Urinary bladder (tissue), 3 donors: ENCODE measurements at regions not wholly inside any gene's neighbourhood (a gene's known extent, or its start where the extent isn't known, plus 50 kb on each side); places are given as distances from the start of the nearest gene placed in this dataset.
"Not testable (repeated sequence)": the region's sequence is repeated elsewhere in the genome, so short reads cannot be mapped to it uniquely, and the experiment has no call there.

Experiments used
- DNase-seq: peaks from one replicate; pipeline ENCODE4 v3.0.0-alpha.2; 2015; ENCODE audit errors: extremely low spot score
- H3K27ac ChIP-seq: one replicate; pipeline ENCODE4 v1.5.1; 2013; ENCODE audit warnings: low read depth, mild to moderate bottlenecking, moderate library complexity
- H3K36me3 ChIP-seq: one replicate; pipeline ENCODE4 v1.6.1; 2013; ENCODE audit warnings: mild to moderate bottlenecking, moderate library complexity; ENCODE audit not compliant: insufficient read depth
- H3K4me1 ChIP-seq: one replicate; pipeline ENCODE4 v1.6.1; 2013; ENCODE audit warnings: mild to moderate bottlenecking, moderate library complexity; ENCODE audit not compliant: insufficient read depth
- H3K4me3 ChIP-seq: one replicate; pipeline ENCODE4 v1.5.1; 2013; ENCODE audit warnings: low read depth, low read length
- WGBS: extraction: QIAGEN DNeasy Blood & Tissue Kit; methylation state at CpG from one replicate; pipeline ENCODE4 v1.1.7; 2013; 5-methylcytosine and 5-hydroxymethylcytosine counted together
- donor health status: healthy with polysubstance abuse.
- donor health status: healthy.

DNA sequence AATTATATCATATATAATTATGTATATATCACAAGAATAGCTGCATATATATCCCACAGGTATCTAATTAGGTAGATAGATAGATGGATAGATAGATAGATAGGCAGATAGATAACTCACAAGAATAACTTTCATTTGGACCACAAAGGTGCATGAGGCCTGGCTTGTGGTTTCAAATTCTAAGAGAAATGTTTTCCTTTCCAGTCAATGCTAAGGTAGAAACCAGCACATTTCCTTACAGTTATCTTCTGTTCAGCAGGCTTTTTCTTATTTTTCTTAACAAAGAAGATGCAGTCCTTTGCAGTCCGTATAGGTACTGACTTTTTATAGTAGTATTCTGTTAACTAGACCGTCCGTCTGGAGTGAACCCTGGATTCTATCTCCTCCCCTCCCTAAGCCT lies 152.9 kb upstream of the ANKFN1 start:
- H3K4me3 ChIP-seq = no peak overlapping the region
- 78% methylated on average over 3 of the region's 3 CpGs for WGBS
- H3K36me3 ChIP-seq = no peaks in the 10 kb centered on the region
- no peaks in the 10 kb centered on the region for H3K4me1 ChIP-seq
- no peak overlapping the region for H3K27ac ChIP-seq
- no peak for DNase-seq

DNA sequence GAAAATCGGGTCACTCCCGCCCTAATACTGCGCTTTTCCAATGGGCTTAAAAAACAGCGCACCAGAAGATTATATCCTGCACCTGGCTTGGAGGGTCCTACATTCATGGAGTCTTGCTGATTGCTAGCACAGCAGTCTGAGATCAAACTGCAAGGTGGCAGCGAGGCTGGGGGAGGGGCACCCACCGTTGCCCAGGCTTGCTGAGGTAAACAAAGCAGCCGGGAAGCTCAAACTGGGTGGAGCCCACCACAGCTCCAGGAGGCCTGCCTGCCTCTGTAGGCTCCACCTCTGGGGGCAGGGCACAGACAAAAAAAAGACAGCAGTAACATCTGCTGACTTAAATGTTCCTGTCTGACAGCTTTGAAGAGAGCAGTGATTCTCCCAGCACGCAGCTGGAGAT lies 150.6 kb upstream of the ANKFN1 start:
- not testable (repeated sequence) for H3K36me3 ChIP-seq, DNase-seq, H3K4me1 ChIP-seq, H3K4me3 ChIP-seq, H3K27ac ChIP-seq
- WGBS = 84% methylated on average over 8 of the region's 8 CpGs

DNA sequence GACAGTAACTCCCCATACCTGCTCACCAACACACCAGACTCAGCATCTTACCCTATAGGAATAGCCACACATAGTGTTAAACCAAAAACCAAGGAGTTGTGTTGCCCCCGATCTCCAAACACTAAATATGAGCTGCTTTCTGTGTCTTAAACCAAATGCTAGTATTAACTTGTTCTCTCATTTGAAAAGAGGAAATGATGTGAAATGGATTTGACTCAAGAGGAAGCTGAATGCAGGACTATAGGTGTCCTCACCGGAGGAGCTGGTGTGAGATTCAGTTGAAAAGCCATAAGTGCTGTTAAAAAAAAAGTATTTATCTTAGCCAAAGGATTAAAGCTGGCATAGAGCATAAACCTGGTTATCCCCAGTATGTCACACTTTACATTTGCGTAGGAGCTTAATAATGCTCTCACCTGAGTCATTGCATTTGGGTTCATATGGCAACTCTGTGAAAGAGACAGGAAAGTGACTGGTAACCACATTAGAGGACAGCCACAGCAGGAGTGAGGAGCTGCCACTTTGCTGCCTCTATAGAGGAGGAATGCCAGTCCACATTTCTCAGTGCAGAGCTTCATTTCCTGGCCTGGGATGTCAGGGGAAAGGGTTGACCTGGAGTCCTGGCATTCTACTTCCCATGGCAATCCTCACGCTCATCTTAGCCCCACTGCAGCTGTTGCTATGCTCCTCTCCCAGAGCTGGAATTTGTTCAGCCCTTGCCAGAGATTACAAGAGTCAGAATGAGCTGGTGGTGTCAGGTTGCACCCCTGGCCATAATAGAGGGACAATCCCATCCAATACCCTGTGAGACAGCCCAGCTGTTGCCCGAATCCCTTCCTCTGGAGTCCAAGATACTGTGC lies 143.3 kb upstream of the ANKFN1 start:
- Histone ChIP-seq H3K27ac (no peak overlapping the region), H3K4me3 (no peak overlapping the region), H3K36me3 (no peaks in the 10 kb centered on the region), H3K4me1 (no peaks in the 10 kb centered on the region)
- WGBS = 48% methylated on average over 5 of the region's 5 CpGs
- peak; percentile 8 for DNase-seq

DNA sequence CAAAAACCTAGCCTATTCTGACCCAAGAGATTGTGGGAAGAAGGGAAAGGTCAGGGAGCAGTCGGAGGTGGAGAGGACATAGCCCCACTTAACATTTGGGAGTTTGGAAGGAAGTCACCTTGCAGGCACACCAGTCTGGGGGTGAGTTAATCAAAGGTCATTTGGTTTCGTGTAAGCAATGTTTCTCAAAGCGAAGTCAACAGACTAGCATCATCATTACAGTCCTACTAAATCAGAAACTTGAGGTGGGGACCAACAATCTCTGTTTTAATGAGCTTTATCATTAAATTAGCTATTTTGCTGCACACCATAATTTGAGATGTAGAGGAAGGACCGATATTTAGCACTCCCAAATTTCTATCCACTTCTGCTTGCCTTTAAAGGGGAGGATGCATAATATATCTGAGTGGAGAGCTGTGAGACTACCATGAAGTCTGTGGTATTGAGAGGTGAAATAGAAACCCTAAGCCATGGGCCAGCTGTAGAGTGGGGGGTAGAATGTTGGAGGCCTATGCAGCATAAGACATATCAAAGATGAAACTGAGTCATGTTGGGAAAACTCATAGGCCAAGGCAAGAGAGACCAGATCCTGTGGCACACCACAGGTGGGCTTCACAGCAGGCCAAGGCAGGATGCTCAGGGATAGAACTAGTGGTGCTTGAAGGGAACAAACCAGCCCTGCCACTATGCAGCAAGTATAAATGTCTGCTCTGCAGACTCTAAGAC lies 141.7 kb upstream of the ANKFN1 start:
- no peak overlapping the region for H3K27ac ChIP-seq
- WGBS = 86% methylated on average over 4 of the region's 4 CpGs
- no peak overlapping the region for H3K4me3 ChIP-seq
- H3K4me1 ChIP-seq = no peaks in the 10 kb centered on the region
- no peak for DNase-seq
- no peaks in the 10 kb centered on the region for H3K36me3 ChIP-seq

DNA sequence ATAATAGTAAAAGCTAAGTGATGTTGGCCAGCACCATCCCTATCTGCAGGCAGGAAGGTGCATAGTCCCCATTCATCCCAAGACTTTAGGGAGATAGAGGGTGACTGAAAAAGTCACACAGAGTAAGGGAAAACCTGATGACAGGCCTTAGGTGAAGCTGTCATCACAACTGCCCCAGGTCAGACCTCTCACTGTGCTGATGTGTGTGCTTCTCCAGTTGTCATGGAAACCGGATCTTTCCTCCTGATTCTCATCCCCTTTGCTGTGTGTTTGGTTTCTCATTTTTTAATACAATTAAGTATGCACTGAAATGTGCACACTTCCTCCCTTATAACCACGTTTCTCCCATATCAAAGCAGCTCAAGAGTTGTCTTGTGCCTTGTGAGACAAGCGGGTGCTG lies 135.1 kb upstream of the ANKFN1 start:
- Histone ChIP-seq H3K4me1 (no peaks in the 10 kb centered on the region), H3K4me3 (no peak overlapping the region), H3K27ac (no peak overlapping the region), H3K36me3 (no peaks in the 10 kb centered on the region)
- no peak for DNase-seq
- WGBS = 57% methylated on average over 3 of the region's 3 CpGs

DNA sequence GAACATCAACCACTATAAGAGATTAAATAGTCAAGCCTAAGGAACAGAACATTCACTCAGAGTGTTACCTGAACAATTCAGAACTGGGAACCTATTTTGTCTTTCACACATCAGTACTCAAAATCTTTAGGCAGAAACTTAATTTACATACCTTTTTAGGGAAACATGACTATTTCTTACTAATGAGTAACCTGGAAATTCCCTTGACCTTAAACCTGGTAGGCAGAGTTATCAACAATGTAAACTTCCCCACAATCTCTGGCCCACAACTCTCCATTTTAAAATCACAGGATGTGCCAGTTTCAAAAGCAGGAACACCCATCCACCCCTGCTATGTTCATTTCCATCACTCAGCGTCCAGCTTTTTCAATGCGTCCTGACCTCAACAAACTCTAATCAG lies 132.9 kb upstream of the ANKFN1 start:
- no peaks in the 10 kb centered on the region for H3K4me1 ChIP-seq
- no peak for DNase-seq
- H3K36me3 ChIP-seq = no peaks in the 10 kb centered on the region
- H3K27ac ChIP-seq = no peak overlapping the region
- 83% methylated on average over 2 of the region's 2 CpGs for WGBS
- no peak overlapping the region for H3K4me3 ChIP-seq

DNA sequence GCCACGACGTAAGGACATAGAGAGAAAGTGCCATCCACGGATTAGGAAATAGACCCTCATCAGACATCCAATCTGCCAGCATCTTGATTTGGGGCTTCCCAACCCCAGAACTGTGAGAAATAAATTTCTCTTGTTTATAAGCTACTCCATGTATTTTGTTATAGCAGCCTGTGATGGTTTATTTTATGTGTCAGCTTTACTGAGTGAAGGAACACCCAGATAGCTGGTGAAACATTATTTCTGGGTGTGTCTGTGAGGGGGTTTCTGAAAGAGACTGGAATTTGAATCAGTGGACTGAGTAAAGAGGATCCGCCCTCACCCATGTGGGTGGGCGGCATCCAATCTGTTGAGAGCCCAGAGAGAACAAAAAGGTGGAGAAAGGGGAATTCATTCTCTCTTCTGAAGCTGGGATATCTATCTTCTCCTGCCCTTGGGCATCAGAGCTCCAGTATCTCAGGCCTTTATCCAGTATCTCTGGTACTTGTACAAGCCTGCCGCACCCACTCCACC lies 131.5 kb upstream of the ANKFN1 start:
- DNase-seq = no peak
- Histone ChIP-seq H3K27ac (no peak overlapping the region), H3K36me3 (no peaks in the 10 kb centered on the region), H3K4me3 (no peak overlapping the region), H3K4me1 (no peaks in the 10 kb centered on the region)
- WGBS = 95% methylated on average over 6 of the region's 6 CpGs

DNA sequence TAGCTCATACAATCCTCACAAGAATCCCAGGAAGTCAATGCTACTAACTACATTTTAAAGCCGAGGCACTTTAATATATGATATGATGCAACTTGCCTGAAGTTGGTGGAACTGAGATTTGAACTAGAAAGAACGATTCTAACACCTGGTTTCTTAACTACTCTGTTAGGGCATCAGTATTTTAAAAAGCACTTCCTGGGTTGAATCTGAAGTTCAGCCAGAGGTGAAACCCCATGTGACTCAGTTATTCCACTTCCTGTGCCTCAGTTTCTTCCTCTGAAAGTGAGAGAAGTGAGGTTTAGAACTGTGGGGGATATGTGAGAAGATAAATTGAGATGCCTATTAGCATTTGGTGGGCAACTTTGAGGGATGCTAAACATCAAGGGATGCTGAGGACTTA lies 129.4 kb upstream of the ANKFN1 start:
- Histone ChIP-seq H3K4me3 (no peak overlapping the region), H3K36me3 (no peaks in the 10 kb centered on the region), H3K4me1 (no peaks in the 10 kb centered on the region), H3K27ac (no peak overlapping the region)
- no peak for DNase-seq
- WGBS = 79% methylated on average over 2 of the region's 2 CpGs

DNA sequence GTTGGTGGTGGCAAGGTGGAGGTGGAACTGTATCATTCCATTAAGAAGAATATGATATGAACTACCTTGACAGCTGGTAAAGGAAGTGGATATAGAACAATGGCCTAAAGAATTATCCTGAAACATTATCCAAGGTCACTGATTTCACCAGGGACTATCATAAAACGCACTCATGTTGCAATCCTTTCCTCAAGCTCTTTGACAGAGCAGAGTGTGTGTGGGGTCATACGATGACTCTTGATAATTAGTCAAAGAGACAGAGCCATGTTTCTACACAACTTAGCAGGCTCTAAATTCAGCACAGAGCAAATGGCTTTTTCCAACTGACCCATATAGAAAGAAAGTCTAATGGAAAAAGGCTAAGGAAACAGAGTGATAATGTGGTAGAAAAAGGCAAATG lies 126.4 kb upstream of the ANKFN1 start:
- Histone ChIP-seq H3K4me3 (no peak overlapping the region), H3K36me3 (no peaks in the 10 kb centered on the region), H3K27ac (no peak overlapping the region), H3K4me1 (no peaks in the 10 kb centered on the region)
- DNase-seq = no peak
- 81% methylated on average over 2 of the region's 2 CpGs for WGBS

DNA sequence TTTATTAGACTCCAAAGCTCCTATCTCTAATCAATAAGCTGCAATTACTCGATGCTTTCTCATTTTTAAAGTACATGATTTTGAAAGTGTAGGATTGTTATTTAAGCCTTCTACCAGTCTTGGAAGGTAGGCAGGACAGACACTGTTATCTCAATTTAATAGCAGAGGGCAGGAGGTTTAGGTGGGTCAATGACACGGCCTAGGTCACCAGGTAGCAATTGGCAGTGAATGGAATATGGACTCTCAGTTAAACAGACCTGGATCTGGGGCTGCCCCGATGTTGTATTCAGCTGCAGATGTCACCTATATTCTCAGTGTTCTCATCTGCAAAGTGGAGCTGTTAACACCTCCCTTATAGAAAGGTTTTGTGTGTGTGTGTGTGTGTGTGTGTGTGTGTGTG lies 124.4 kb upstream of the ANKFN1 start:
- no peak for DNase-seq
- Histone ChIP-seq H3K4me1 (no peaks in the 10 kb centered on the region), H3K27ac (no peak overlapping the region), H3K36me3 (no peaks in the 10 kb centered on the region), H3K4me3 (no peak overlapping the region)
- WGBS = 78% methylated on average over 3 of the region's 3 CpGs

DNA sequence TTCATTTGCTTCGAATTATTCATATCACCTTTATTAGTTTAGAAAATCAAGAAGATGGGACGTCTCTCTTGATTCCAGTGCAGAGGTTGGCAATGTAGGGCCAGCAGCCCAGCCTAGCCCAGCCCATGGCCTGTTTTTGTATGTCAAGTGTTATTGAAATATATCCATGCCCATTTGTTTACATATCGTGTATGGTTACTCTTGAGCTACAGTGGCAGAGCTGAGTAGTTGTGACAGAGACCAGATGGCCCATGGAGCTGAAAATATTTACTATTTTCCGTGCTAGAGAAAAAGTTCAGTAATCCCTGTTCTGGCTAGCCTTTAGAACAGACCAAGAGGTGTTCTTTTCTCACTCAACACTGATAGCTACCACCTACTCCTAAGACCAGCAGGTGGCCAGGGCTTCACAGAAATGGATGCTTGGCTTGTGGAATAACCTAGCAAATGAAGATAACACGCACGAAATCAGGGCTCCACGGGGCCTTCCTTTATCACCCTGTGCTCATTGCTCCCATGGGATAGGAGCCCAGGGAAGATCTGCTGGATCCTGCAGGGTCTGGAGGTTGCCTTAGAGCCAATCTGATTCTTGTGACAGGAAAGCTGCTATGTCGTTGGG lies 123.2 kb upstream of the ANKFN1 start:
- 33% methylated on average over 8 of the region's 8 CpGs for WGBS
- no peak overlapping the region for H3K4me3 ChIP-seq
- no peaks in the 10 kb centered on the region for H3K4me1 ChIP-seq
- no peaks in the 10 kb centered on the region for H3K36me3 ChIP-seq
- no peak for DNase-seq
- no peak overlapping the region for H3K27ac ChIP-seq

DNA sequence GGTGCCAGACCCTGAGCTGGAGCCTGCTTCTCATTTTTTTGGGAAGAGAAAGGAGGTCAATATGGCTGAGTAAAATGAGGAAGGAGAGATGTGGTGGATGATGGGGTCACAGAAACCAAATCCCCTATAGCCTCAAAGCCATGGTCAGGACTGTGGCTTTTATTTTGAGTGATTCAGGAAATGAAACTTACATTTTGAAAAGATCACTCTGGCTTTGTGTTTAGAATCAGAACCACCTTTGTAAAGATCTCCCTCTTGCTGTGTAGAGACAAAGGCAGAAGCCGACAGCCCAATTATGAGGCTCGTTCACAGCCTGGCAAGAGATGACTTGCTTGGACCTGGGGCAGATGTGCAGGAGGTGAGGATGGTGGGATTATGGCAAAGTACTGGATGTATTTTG lies 121.6 kb upstream of the ANKFN1 start:
- DNase-seq = no peak
- Histone ChIP-seq H3K4me3 (no peak overlapping the region), H3K4me1 (no peaks in the 10 kb centered on the region), H3K36me3 (no peaks in the 10 kb centered on the region), H3K27ac (no peak overlapping the region)
- 88% methylated on average over 2 of the region's 2 CpGs for WGBS

DNA sequence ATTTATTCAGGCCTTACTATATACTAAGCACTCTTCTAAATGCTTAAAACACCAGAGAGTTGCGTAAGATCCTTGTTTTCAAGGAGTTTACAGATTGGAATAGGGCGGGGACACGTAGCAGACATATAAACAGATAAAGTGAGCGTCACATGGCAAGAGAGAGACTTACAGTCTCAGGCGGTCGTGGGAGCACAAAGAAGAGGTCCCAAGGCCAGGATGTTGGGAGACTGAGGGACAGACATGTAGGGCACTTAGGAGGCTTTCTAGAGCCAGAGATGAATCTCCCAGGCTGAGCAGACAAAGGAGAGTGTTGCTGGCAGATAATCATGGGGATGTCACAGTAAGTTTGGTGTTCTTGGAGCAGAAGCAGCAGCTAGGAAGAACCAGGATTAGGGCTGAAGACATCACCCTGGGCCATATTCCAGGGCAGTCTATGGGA lies 119.1 kb upstream of the ANKFN1 start:
- Histone ChIP-seq H3K4me1 (no peaks in the 10 kb centered on the region), H3K36me3 (no peaks in the 10 kb centered on the region), H3K27ac (no peak overlapping the region), H3K4me3 (no peak overlapping the region)
- DNase-seq = no peak
- WGBS = 45% methylated on average over 6 of the region's 6 CpGs

DNA sequence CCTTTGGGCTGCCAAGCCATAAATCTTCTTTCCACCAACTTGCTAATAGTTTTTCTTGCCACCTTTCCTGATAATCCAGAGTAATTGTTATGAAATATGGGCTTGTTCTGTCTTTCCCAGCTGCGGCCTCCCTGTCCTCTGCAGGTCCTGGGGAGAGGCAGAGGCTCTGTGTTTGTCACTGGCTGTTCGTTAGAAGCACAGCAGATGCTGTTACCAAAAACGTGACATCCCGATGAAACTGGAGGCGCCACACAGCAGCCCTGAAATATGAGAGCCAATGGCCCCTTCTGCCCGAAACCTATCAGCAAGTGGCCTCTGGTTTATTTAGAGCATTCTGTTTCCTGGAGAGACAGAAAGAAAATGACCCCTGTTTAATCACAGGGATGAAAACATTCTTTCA lies 115.1 kb upstream of the ANKFN1 start:
- Histone ChIP-seq H3K27ac (no peak overlapping the region), H3K36me3 (no peaks in the 10 kb centered on the region), H3K4me3 (no peak overlapping the region), H3K4me1 (no peaks in the 10 kb centered on the region)
- 75% methylated on average over 6 of the region's 6 CpGs for WGBS
- no peak for DNase-seq
